Hepatocyte (in vitro differentiated cells): ENCODE measurements at regions not wholly inside any gene's neighbourhood (a gene's known extent, or its start where the extent isn't known, plus 50 kb on each side); places are given as distances from the start of the nearest gene placed in this dataset.

ENCODE experiments used
- DNase-seq: peaks from one replicate; pipeline ENCODE4 v3.0.0-alpha.2; 2016; ENCODE audit warnings: low spot score
- H2AFZ ChIP-seq: fragments of 200-600 bp; sonication (generic); 2 replicates; pipeline ENCODE4 v1.6.0; 2016; ENCODE audit warnings: antibody characterized with exemption, mild to moderate bottlenecking
- H3K27ac ChIP-seq: fragments of 200-600 bp; sonication (generic); 2 replicates; pipeline ENCODE4 v1.5.1; 2016; ENCODE audit warnings: mild to moderate bottlenecking
- H3K27me3 ChIP-seq: fragments of 200-600 bp; sonication (generic); 2 replicates; pipeline ENCODE4 v1.6.1; 2016
- H3K36me3 ChIP-seq: fragments of 200-600 bp; sonication (generic); replicated peaks from 2 replicates; pipeline ENCODE4 v1.5.1; 2016; ENCODE audit warnings: low read depth; ENCODE audit not compliant: insufficient read depth
- H3K4me1 ChIP-seq: fragments of 200-600 bp; sonication (generic); 2 replicates; pipeline ENCODE4 v1.5.1; 2016; ENCODE audit warnings: mild to moderate bottlenecking, moderate library complexity; ENCODE audit not compliant: insufficient read depth
- H3K4me2 ChIP-seq: fragments of 200-600 bp; sonication (generic); 2 replicates; pipeline ENCODE4 v1.6.0; 2016
- H3K4me3 ChIP-seq: fragments of 200-600 bp; sonication (generic); 2 replicates; pipeline ENCODE4 v1.5.1; 2016; ENCODE audit warnings: mild to moderate bottlenecking
- H3K79me2 ChIP-seq: fragments of 200-600 bp; sonication (generic); 2 replicates; pipeline ENCODE4 v1.6.0; 2017; ENCODE audit warnings: mild to moderate bottlenecking
- H3K9me2 ChIP-seq: fragments of 200-600 bp; sonication (generic); replicated peaks from 2 replicates; pipeline ENCODE4 v1.6.0; 2017; ENCODE audit warnings: mild to moderate bottlenecking; ENCODE audit not compliant: insufficient read depth
- H3K9me3 ChIP-seq: fragments of 200-600 bp; sonication (generic); 2 replicates; pipeline ENCODE4 v1.5.1; 2016; ENCODE audit warnings: low read depth, mild to moderate bottlenecking
- H4K20me1 ChIP-seq: fragments of 200-600 bp; sonication (generic); 2 replicates; pipeline ENCODE4 v1.6.0; 2016; ENCODE audit warnings: mild to moderate bottlenecking; ENCODE audit not compliant: insufficient read depth, poor library complexity, severe bottlenecking
- EZH2 ChIP-seq: fragments of 200-600 bp; sonication (generic); IDR thresholded peaks from 2 replicates; pipeline ENCODE4 v1.6.1; 2016; ENCODE audit warnings: antibody characterized with exemption, mild to moderate bottlenecking, borderline replicate concordance
- EZH2phosphoT487 ChIP-seq: fragments of 200-600 bp; sonication (generic); IDR thresholded peaks from one replicate; pipeline ENCODE4 v1.6.1; 2018; ENCODE audit warnings: antibody characterized with exemption, mild to moderate bottlenecking, low read depth, moderate library complexity; ENCODE audit not compliant: unreplicated experiment, severe bottlenecking
- WGBS: methylation state at CpG from one replicate; pipeline ENCODE4 v1.1.6; 2016; ENCODE audit warnings: low lambda C conversion rate; ENCODE audit errors: missing lambda C conversion rate; 5-methylcytosine and 5-hydroxymethylcytosine counted together
- TF ChIP-seq, protein P1 (sequence below): fragments of 200-600 bp; sonication (generic); IDR thresholded peaks from 2 replicates; pipeline ENCODE4 v1.5.1; 2016; ENCODE audit warnings: antibody characterized with exemption, mild to moderate bottlenecking; ENCODE audit not compliant: poor library complexity

DNA sequence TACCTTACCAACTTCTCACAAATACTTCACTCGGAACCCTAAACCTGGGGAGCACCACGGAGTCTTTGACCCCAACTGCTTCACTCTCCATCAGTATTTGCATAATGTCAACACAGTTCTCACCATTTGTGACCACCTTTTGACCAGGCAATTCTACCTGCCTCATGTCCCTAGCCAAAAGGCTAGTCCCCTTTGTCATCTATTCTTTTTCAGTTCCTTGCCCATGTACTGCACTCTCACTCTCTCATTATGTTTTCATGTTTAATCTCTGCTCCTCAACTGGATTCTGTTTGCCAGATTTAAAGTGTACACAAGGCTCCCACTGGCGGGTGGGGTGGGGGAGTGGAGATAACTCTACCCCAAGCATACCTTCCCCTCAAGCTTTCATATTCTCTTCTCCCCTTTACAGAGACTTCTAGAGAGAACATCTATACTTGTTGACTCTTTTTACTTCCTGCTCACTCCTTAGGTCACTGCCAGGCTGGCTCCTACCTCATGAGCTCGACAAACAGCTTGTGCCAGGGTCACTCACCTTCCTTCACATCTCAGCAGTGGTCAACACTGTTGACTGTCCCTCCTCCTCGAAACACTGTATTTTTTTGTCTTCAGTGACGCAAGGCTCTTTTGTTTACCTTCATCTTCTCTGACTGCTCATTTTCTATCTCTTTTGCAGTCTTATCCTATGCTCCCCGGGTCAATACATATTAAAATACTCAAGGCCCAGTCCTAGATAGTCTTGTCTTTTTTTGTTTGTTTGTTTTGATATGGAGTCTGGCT, 88.7 kb upstream of the MAP4K3 start:
- TF ChIP-seq EZH2phosphoT487, result no peak
- no peak for TF ChIP-seq EZH2
- no peaks in the 10 kb centered on the region for H3K9me3 ChIP-seq
- H3K4me3 ChIP-seq, result no peak overlapping the region
- no peaks in the 10 kb centered on the region for H3K27me3 ChIP-seq
- no peak overlapping the region for H2AFZ ChIP-seq
- no peaks in the 10 kb centered on the region for H3K36me3 ChIP-seq
- H3K9me2 ChIP-seq, result no peaks in the 10 kb centered on the region
- no peaks in the 10 kb centered on the region for H3K79me2 ChIP-seq
- no peaks in the 10 kb centered on the region for H4K20me1 ChIP-seq
- H3K27ac ChIP-seq, result no peak overlapping the region
- 81% methylated on average over 7 of the region's 7 CpGs for WGBS
- no peak overlapping the region for H3K4me2 ChIP-seq
- H3K4me1 ChIP-seq, result peaks cover 2% of the 10 kb centered on the region
- no peak for DNase-seq

DNA sequence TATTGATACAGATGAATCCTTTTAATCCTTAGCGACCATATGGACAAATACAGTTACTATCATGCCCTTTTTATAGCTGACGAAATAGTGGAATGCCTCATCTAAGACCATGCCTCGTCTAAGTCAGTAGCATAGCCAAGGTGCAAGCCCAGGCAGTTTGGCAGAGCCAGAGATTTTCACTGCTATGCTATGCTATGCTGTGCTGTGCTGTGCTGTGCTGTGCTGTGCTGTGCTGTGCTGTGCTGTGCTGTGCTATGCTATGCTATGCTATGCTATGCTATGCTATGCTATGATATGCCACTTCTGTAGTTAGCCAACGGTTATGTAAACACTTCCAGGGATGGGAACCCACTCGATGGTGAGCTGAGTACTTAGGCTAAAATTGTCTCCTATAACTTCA, 91.6 kb upstream of the MAP4K3 start:
- Histone ChIP-seq H3K9me3 (no peaks in the 10 kb centered on the region), H3K79me2 (no peaks in the 10 kb centered on the region), H3K36me3 (no peaks in the 10 kb centered on the region), H4K20me1 (no peaks in the 10 kb centered on the region), H3K27me3 (no peaks in the 10 kb centered on the region), H3K4me3 (no peak overlapping the region), H3K27ac (no peak overlapping the region), H3K9me2 (no peaks in the 10 kb centered on the region), H3K4me2 (no peak overlapping the region), H2AFZ (no peak overlapping the region), H3K4me1 (peaks cover 2% of the 10 kb centered on the region)
- TF ChIP-seq EZH2, result no peak
- TF ChIP-seq, protein P1, sequence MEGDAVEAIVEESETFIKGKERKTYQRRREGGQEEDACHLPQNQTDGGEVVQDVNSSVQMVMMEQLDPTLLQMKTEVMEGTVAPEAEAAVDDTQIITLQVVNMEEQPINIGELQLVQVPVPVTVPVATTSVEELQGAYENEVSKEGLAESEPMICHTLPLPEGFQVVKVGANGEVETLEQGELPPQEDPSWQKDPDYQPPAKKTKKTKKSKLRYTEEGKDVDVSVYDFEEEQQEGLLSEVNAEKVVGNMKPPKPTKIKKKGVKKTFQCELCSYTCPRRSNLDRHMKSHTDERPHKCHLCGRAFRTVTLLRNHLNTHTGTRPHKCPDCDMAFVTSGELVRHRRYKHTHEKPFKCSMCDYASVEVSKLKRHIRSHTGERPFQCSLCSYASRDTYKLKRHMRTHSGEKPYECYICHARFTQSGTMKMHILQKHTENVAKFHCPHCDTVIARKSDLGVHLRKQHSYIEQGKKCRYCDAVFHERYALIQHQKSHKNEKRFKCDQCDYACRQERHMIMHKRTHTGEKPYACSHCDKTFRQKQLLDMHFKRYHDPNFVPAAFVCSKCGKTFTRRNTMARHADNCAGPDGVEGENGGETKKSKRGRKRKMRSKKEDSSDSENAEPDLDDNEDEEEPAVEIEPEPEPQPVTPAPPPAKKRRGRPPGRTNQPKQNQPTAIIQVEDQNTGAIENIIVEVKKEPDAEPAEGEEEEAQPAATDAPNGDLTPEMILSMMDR, result no peak
- no peak for TF ChIP-seq EZH2phosphoT487
- WGBS, result 71% methylated on average over 5 of the region's 5 CpGs
- DNase-seq, result no peak

DNA sequence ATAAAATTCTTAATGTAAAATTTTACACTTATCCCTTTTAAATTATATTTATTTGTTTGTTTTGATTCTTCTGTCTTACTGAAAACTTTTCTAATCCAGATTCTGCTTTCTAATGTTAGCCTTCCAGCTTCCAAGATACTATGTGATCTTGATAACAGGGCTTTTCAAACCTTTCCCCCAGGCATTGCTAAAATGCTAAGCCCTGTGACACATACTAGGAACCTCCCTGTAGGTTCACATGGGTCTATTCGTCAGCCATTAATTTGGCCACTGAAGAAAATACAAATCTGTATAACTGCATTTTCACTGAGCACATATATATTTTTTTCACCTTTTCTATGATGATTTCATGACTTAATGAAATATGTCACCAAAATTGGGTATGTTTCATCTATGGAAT, 92.8 kb upstream of the MAP4K3 start:
- DNase-seq, result no peak
- no peaks in the 10 kb centered on the region for H3K27me3 ChIP-seq
- H3K4me1 ChIP-seq, result peaks cover under 1% of the 10 kb centered on the region
- H3K4me3 ChIP-seq, result no peak overlapping the region
- H3K9me2 ChIP-seq, result no peaks in the 10 kb centered on the region
- no peaks in the 10 kb centered on the region for H4K20me1 ChIP-seq
- H3K9me3 ChIP-seq, result no peaks in the 10 kb centered on the region
- 87% methylated on average over 1 of the region's 1 CpG for WGBS
- H2AFZ ChIP-seq, result no peak overlapping the region
- H3K4me2 ChIP-seq, result no peak overlapping the region
- H3K27ac ChIP-seq, result no peak overlapping the region
- TF ChIP-seq, protein P1, result no peak
- TF ChIP-seq EZH2 (no peak), EZH2phosphoT487 (no peak)
- H3K36me3 ChIP-seq, result no peaks in the 10 kb centered on the region
- H3K79me2 ChIP-seq, result no peaks in the 10 kb centered on the region

DNA sequence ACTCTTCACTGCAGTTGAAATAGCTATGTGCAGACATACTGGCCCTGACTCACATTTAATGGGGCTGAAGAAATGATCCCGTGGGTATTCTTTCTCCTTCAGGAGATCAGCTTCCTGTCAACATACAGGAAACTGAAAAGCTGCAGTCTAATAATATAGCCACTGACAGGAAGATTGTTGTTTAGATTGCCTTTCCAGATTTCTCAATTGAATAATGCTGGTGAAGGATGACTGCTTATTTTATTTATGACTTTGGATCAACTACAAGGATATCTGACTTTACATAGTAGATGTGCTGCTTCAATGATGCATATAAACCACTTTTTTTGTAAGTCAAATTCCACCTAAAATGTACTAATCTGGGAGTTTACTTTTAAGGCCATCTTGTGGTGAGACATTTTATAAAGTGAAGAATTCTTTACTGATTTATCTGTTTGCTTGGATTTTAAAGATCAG, 93.4 kb upstream of the MAP4K3 start:
- no peaks in the 10 kb centered on the region for H3K9me2 ChIP-seq
- TF ChIP-seq, protein P1, result peak; percentile 28
- TF ChIP-seq EZH2 (no peak), EZH2phosphoT487 (peak; percentile 76)
- H3K4me1 ChIP-seq, result no peaks in the 10 kb centered on the region
- WGBS, result 37% methylated on average over 1 of the region's 1 CpG
- no peak for DNase-seq
- no peaks in the 10 kb centered on the region for H3K27me3 ChIP-seq
- no peak overlapping the region for H3K27ac ChIP-seq
- H3K79me2 ChIP-seq, result no peaks in the 10 kb centered on the region
- H3K9me3 ChIP-seq, result no peaks in the 10 kb centered on the region
- H2AFZ ChIP-seq, result no peak overlapping the region
- H3K36me3 ChIP-seq, result no peaks in the 10 kb centered on the region
- no peak overlapping the region for H3K4me3 ChIP-seq
- H4K20me1 ChIP-seq, result no peaks in the 10 kb centered on the region
- H3K4me2 ChIP-seq, result no peak overlapping the region
